Central memory CD4-positive, alpha-beta T cell (primary cell): ENCODE measurements at regions not wholly inside any gene's neighbourhood (a gene's known extent, or its start where the extent isn't known, plus 50 kb on each side); places are given as distances from the start of the nearest gene placed in this dataset.
A peak's percentile ranks its signal among the peaks of the same experiment; 100 is the strongest.
"Not testable (repeated sequence)": the region's sequence is repeated elsewhere in the genome, so short reads cannot be mapped to it uniquely, and the experiment has no call there.

Experiments used
- DNase-seq: peaks from one replicate; pipeline ENCODE4 v3.0.0; 2022

GRCh38 chr13:78060966-78061365 is 142.3 kb upstream of the EDNRB start:
- DNase-seq = no peak

- not testable (repeated sequence) for DNase-seq
Observed at GRCh38 chr13:78056865-78057264, 138.2 kb upstream of the EDNRB start.

- DNase-seq = no peak
Observed at GRCh38 chr13:78054157-78054556, 135.5 kb upstream of the EDNRB start.

GRCh38 chr13:78047151-78047550 is 128.5 kb upstream of the EDNRB start:
- no peak for DNase-seq

- no peak for DNase-seq
Observed at GRCh38 chr13:78046331-78046730, 127.7 kb upstream of the EDNRB start.

- DNase-seq = no peak
Observed at GRCh38 chr13:78045916-78046315, 127.3 kb upstream of the EDNRB start.

GRCh38 chr13:78041366-78041765 is 122.7 kb upstream of the EDNRB start:
- not testable (repeated sequence) for DNase-seq

- no peak for DNase-seq
Observed at GRCh38 chr13:78040205-78040830, 121.7 kb upstream of the EDNRB start.

- no peak for DNase-seq
Observed at GRCh38 chr13:78036841-78037240, 118.2 kb upstream of the EDNRB start.

GRCh38 chr13:78035500-78035899 is 116.9 kb upstream of the EDNRB start:
- DNase-seq = no peak

- no peak for DNase-seq
Observed at GRCh38 chr13:78033509-78033908, 114.9 kb upstream of the EDNRB start.

GRCh38 chr13:78032132-78032531 is 113.5 kb upstream of the EDNRB start:
- DNase-seq = no peak

- no peak for DNase-seq
Observed at GRCh38 chr13:78030341-78030896, 111.8 kb upstream of the EDNRB start.

- no peak for DNase-seq
Observed at GRCh38 chr13:78029901-78030300, 111.3 kb upstream of the EDNRB start.

GRCh38 chr13:78028960-78029359 is 110.3 kb upstream of the EDNRB start:
- no peak for DNase-seq

GRCh38 chr13:78024996-78025395 is 106.4 kb upstream of the EDNRB start:
- no peak for DNase-seq

GRCh38 chr13:78022164-78022877 is 103.7 kb upstream of the EDNRB start:
- peak; percentile 32 for DNase-seq

- DNase-seq = no peak
Observed at GRCh38 chr13:78020861-78021260, 102.2 kb upstream of the EDNRB start.

- no peak for DNase-seq
Observed at GRCh38 chr13:78015782-78016181, 97.2 kb upstream of the EDNRB start.

GRCh38 chr13:78012046-78012445 is 93.4 kb upstream of the EDNRB start:
- DNase-seq = no peak

GRCh38 chr13:78004821-78005220 is 86.2 kb upstream of the EDNRB start:
- no peak for DNase-seq

- no peak for DNase-seq
Observed at GRCh38 chr13:77999746-78000145, 81.1 kb upstream of the EDNRB start.

GRCh38 chr13:77994166-77994565 is 75.5 kb upstream of the EDNRB start:
- DNase-seq = no peak

GRCh38 chr13:77991003-77991402 is 72.4 kb upstream of the EDNRB start:
- DNase-seq = no peak
